ENCODE measurements at regions not wholly inside any gene's neighbourhood (a gene's known extent, or its start where the extent isn't known, plus 50 kb on each side); places are given as distances from the start of the nearest gene placed in this dataset.
"Not testable (repeated sequence)": the region's sequence is repeated elsewhere in the genome, so short reads cannot be mapped to it uniquely, and the experiment has no call there.

- Histone ChIP-seq H3K4me3 (no peak overlapping the region), H3K27me3 (no peaks in the 10 kb centered on the region; the same call in 1 of the 2 replicates), H3K36me3 (no peaks in the 10 kb centered on the region), H3K9me3 (no peaks in the 10 kb centered on the region; the same call in 1 of the 2 replicates)
- DNase-seq, result no peak
Measured at GRCh38 chr12:131513606-131514005, 197.3 kb upstream of the SFSWAP start.

- not testable (repeated sequence) for H3K27me3 ChIP-seq, H3K9me3 ChIP-seq, H3K4me3 ChIP-seq, DNase-seq, H3K36me3 ChIP-seq
Measured at GRCh38 chr12:131520553-131520952, 190.3 kb upstream of the SFSWAP start.

- peaks cover 9% of the 10 kb centered on the region for H3K27me3 ChIP-seq
- H3K9me3 ChIP-seq, result peaks cover 4% of the 10 kb centered on the region
- H3K36me3 ChIP-seq, result no peaks in the 10 kb centered on the region
- DNase-seq, result no peak
- H3K4me3 ChIP-seq, result no peak overlapping the region
Measured at GRCh38 chr12:131521326-131521725, 189.6 kb upstream of the SFSWAP start.

DNA sequence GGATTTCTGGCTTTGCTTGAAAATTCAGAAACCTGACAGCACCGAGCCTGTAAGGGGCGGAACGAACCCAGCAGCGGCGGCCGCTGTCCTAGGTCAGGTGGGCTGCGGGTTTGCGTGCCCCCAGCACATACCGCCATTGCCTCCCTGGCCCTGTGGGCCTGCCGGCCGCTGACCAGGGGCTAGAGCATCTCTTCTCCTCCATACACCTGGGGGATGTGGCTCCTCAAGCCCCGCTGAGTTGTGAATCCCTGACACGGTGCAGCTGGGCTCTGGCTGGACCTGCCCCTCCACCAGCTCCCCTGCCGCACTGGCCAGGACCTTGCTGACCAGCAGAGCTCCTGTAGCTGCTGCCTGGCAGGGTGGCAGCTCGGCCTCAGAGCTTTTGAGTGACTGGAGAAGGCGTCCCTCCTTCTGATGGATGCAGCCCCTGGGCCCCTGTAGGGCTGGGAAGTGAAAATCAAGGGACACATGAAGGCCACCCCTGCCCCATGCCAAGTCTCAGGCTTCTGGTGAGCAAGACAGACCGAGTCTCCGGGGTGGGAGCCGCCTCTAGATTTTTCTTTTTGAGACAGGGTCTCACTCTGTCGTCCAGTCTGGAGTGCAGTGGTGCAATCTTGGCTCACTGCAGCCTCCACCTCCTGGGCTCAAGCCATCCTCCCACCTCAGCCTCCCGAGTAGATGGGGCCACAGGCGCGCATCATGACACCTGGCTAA lies 184.9 kb upstream of the SFSWAP start:
- H3K27me3 ChIP-seq, result peaks cover 2% of the 10 kb centered on the region
- DNase-seq, result no peak
- H3K4me3 ChIP-seq, result no peak overlapping the region
- no peaks in the 10 kb centered on the region for H3K9me3 ChIP-seq
- H3K36me3 ChIP-seq, result no peaks in the 10 kb centered on the region

DNA sequence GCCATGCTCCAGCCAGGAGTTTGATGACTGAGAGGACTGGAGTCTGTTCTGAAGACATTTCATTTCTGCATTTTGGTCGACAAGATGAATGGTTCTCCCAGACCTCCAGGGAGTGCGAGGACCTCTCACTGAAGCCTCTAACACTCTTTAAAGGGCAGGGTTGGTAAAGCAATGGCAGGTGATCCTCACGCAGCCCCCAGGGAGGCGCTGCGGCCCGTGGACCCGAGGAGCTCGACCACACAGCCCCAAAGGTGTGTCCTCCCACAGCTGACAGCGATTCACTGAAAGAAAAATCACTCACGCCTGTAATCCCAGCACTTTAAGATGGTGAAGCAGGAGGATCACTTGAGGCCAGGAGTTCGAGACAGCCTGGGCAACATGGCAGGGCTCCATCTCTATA lies 183.8 kb upstream of the SFSWAP start:
- no peak overlapping the region for H3K4me3 ChIP-seq
- peaks cover 2% of the 10 kb centered on the region for H3K27me3 ChIP-seq
- no peak for DNase-seq
- no peaks in the 10 kb centered on the region for H3K36me3 ChIP-seq
- H3K9me3 ChIP-seq, result no peaks in the 10 kb centered on the region

DNA sequence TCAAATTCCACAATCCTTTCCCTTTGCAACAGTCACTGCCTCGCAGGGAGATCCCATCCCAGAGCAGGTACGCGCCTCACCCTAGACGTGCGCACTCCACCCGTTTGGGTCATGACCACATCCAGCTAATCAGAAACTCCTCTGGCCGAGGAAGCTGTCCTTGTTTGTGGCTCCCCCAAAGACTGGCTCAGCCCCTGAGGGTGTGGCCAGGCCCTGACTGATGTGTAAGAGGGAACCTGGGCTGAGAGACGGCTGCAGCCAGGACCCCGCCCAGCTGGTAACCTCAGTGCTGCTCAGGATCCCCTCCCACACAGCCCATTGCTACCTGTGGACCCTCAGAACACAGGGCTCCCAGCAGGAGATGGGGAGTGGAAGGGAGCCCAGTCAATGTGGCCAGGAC lies 183.2 kb upstream of the SFSWAP start:
- Histone ChIP-seq H3K27me3 (peaks cover 2% of the 10 kb centered on the region), H3K9me3 (no peaks in the 10 kb centered on the region), H3K4me3 (no peak overlapping the region), H3K36me3 (no peaks in the 10 kb centered on the region)
- DNase-seq, result no peak

- H3K27me3 ChIP-seq, result peaks cover 2% of the 10 kb centered on the region
- H3K4me3 ChIP-seq, result no peak overlapping the region
- no peak for DNase-seq
- no peaks in the 10 kb centered on the region for H3K36me3 ChIP-seq
- H3K9me3 ChIP-seq, result no peaks in the 10 kb centered on the region
Measured at GRCh38 chr12:131528144-131528543, 182.7 kb upstream of the SFSWAP start.

- peaks cover 2% of the 10 kb centered on the region for H3K27me3 ChIP-seq
- no peak overlapping the region for H3K4me3 ChIP-seq
- no peaks in the 10 kb centered on the region for H3K36me3 ChIP-seq
- DNase-seq, result no peak
- no peaks in the 10 kb centered on the region for H3K9me3 ChIP-seq
Measured at GRCh38 chr12:131528667-131529066, 182.2 kb upstream of the SFSWAP start.

GRCh38 chr12:131529196-131530040 lies 181.5 kb upstream of the SFSWAP start:
- no peaks in the 10 kb centered on the region for H3K9me3 ChIP-seq
- H3K27me3 ChIP-seq, result peaks cover under 1% of the 10 kb centered on the region
- H3K36me3 ChIP-seq, result no peaks in the 10 kb centered on the region

DNA sequence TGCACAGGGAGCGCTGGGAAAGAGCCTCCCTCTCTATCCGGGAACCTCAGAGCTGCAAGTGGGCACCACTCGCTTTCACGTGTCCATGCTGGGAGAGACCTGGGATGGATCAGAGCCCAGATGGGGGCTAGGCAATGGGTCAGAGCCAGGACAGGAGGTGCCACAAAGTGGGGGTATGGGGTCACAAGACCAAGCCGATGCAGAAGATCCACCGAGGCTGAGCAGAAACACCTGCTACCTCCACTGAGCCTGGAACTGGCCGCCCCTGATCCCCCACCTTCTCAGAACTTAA lies 180.9 kb upstream of the SFSWAP start:
- Histone ChIP-seq H3K27me3 (no peaks in the 10 kb centered on the region; the same call in 1 of the 2 replicates), H3K4me3 (no peak overlapping the region), H3K9me3 (no peaks in the 10 kb centered on the region), H3K36me3 (no peaks in the 10 kb centered on the region)
- no peak for DNase-seq

More at GRCh38 chr12:131529196-131530040, 181.5 kb upstream of the SFSWAP start:
- no peak overlapping the region for H3K4me3 ChIP-seq
- DNase-seq, result no peak

- no peak for DNase-seq
Measured at GRCh38 chr12:131530422-131530821, 180.5 kb upstream of the SFSWAP start.

DNA sequence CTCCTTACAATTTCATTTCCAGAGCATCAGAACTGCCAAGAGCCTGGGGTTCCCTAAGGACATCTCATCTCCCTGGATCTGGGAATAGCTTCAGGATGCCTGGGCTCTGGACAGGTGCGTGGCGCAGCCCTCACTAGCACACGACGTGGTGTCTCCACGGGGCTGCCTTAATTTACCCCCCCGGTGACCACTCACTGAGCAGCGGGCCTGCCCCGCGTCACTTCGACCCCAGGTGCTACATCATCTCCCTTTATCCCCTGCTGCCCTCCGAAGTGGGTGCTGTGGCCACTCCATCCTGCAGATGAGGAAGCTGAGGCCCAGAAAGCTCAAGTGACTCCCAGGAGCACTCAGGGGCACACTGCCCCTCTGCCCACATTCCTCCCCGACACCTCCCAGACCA lies 177.8 kb upstream of the SFSWAP start:
- H3K27me3 ChIP-seq, result no peaks in the 10 kb centered on the region; the same call in 1 of the 2 replicates
- H3K9me3 ChIP-seq, result no peaks in the 10 kb centered on the region
- H3K36me3 ChIP-seq, result no peaks in the 10 kb centered on the region
- DNase-seq, result no peak
- H3K4me3 ChIP-seq, result no peak overlapping the region

More at GRCh38 chr12:131530422-131530821, 180.5 kb upstream of the SFSWAP start:
- no peak overlapping the region for H3K4me3 ChIP-seq
- no peaks in the 10 kb centered on the region for H3K9me3 ChIP-seq
- H3K36me3 ChIP-seq, result no peaks in the 10 kb centered on the region
- no peaks in the 10 kb centered on the region; the same call in 1 of the 2 replicates for H3K27me3 ChIP-seq

DNA sequence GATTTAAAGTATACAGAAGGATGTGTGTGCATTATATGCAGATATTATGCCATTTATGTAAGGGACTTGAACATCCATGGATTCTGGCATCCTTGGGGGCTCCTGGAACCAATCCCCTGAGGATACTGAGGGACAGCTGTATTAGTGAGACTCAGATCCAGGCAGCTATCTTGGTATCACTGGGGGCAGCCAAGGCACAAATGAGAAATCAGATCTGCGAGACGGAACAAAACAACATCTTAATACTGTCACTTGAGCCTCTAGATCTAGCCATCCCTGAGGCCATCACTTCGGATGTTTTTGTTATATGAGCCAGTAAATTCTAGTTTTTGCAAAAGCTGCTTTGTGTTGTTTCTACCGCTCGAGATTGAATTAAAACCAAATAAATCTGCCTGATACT lies 175.1 kb upstream of the SFSWAP start:
- no peaks in the 10 kb centered on the region; the same call in 1 of the 2 replicates for H3K27me3 ChIP-seq
- no peak overlapping the region for H3K4me3 ChIP-seq
- H3K9me3 ChIP-seq, result no peaks in the 10 kb centered on the region
- no peaks in the 10 kb centered on the region for H3K36me3 ChIP-seq
- DNase-seq, result no peak

DNA sequence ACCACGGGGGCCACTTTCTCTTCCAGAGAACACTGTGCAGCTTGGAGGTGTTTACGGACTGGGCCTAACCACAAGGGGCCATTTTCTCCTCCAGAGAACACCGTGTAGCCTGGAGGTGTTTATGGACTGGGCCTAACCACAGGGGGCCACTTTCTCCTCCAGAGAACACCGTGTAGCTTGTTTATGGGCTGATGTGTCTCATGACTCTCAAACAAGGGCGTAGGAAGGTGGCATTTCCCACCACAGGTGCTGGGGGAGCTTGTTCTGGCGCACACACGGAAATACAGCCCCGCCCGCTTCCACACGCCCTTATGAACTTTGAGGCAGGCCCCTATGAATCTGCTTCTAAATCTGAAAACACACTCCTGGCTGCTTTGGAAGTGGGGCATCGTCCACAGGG lies 174.6 kb upstream of the SFSWAP start:
- no peaks in the 10 kb centered on the region; the same call in 1 of the 2 replicates for H3K27me3 ChIP-seq
- H3K4me3 ChIP-seq, result no peak overlapping the region
- H3K36me3 ChIP-seq, result no peaks in the 10 kb centered on the region
- no peak for DNase-seq
- H3K9me3 ChIP-seq, result no peaks in the 10 kb centered on the region

DNA sequence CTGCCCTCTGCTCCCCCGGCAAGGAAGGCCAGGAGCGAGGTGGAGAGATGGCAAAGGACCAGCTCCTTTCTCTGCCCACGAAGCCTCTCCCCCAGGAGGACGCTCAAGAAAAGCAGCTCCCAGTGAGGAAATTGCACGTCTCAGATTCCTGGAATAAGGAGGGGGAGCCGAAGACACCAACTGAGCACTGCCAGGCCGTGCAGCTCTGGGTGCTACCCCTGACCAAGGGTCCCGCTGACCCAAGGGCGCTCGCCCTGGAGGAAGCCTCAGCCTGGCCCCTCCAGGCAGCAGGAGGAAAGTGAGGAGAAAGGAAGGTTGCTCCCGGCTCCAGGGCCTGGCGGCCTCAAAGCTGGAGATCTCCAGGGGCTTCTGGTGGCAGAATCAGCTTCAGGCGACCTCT lies 174.1 kb upstream of the SFSWAP start:
- DNase-seq, result no peak
- Histone ChIP-seq H3K36me3 (no peaks in the 10 kb centered on the region), H3K27me3 (no peaks in the 10 kb centered on the region), H3K9me3 (no peaks in the 10 kb centered on the region), H3K4me3 (no peak overlapping the region)

DNA sequence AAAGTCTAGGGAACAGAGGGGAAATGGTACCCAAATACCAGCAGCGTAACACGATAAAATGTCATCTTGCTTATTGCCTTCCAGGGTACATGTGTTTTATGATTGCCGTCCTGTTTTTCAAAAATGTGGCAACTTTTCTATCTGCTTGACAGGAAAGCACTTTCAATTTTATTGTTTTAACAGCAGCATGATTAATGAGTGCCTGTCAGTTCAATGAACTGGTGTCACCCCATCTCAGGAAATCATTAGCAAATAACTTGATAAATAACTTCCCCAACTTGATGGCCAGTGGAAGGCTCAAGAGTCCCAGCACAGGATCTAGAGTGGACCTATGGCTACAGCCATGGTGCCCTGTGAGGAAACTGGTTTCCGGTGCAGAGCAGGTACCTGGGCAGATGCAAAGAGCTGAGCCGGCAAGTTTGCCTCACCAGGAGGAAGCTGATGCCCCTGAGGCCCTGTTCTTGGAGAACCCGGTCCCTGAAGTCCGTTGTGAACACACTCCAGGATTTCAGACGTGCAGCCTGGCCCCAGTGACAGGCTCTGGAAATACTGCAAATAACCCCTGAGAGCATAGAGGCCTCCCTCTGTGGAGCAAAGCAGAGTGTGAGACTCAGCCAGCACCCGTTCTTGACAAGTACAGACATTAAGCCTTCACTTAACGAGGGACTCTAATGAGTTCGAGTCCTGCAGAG lies 173.5 kb upstream of the SFSWAP start:
- no peaks in the 10 kb centered on the region for H3K27me3 ChIP-seq
- no peaks in the 10 kb centered on the region for H3K9me3 ChIP-seq
- no peak overlapping the region for H3K4me3 ChIP-seq
- no peaks in the 10 kb centered on the region for H3K36me3 ChIP-seq
- no peak for DNase-seq

DNA sequence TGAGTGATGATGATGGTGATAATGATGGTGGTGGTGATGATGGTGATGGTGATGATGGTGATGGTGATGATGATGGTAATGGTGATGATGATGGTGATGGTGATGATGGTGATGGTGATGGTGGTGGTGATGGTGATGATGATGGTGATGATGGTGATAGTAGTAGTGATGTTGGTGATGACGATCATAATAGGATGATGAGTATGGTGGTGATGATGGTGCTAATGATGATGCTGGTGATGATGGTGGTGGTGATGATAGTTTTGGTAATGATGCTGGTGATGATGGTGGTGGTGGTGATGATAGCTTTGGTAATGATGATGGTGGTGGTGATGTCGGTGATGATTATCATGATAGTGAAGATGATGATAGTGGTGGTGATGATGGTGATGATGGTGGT lies 171.5 kb upstream of the SFSWAP start:
- Histone ChIP-seq H3K27me3 (no peaks in the 10 kb centered on the region), H3K9me3 (no peaks in the 10 kb centered on the region), H3K36me3 (no peaks in the 10 kb centered on the region), H3K4me3 (no peak overlapping the region)
- no peak for DNase-seq
